ENCODE measurements at regions not wholly inside any gene's neighbourhood (a gene's known extent, or its start where the extent isn't known, plus 50 kb on each side); places are given as distances from the start of the nearest gene placed in this dataset.

GRCh38 chr6:114940181-114940580, 597.4 kb upstream of the HS3ST5 start:
- H2AFZ ChIP-seq (ENCODE audit: control insufficient read depth, low read depth, low read length) = no peak overlapping the region
- in situ Hi-C loops (cut with MboI) = no loop called here
- no peaks in the 10 kb centered on the region for H3K79me2 ChIP-seq (ENCODE audit: control insufficient read depth, insufficient read depth, low read length)
- FAIRE-seq = no peak
- no TSS peak for BruUV-seq (replicated peaks)
- intact Hi-C loops (cut with micrococcal nuclease; ENCODE audit: unreplicated experiment) = no loop called here
- H4K20me1 ChIP-seq (ENCODE audit: control insufficient read depth, insufficient read depth) = no peaks in the 10 kb centered on the region
- H3K4me2 ChIP-seq (ENCODE audit: control insufficient read depth, insufficient read depth) = no peak overlapping the region
- ChIA-PET POLR2A (no interaction called here), SMC1A (ENCODE audit: uncharacterized antibody, unreplicated experiment) (interaction anchor here (1.4 kb wide), 1 partner anchor 19 kb away, joined by 3 read pairs; no protein-coding TSS in a partner anchor), CTCF (no interaction called here), RAD21 (ENCODE audit: unreplicated experiment) (interaction anchor here (0.7 kb wide), 1 partner anchor 15 kb away, joined by 3 read pairs; no protein-coding TSS in a partner anchor)
- no peak overlapping the region for H3K9ac ChIP-seq (ENCODE audit: control insufficient read depth, insufficient read depth, low read length)
- H3K9me3 ChIP-seq (replicated peaks; ENCODE audit: control insufficient read depth, insufficient read depth, low read length) = no peaks in the 10 kb centered on the region
- 42% methylated on average over 1 of the region's 1 CpG for WGBS (ENCODE audit: insufficient coverage, insufficient replicate concordance, low lambda C conversion rate, missing lambda C conversion rate)
- H3K36me3 ChIP-seq (ENCODE audit: control insufficient read depth in 2 of 2, insufficient read depth in 2 of 2, low read length in 1 of 2) = no peaks in the 10 kb centered on the region
- no peak overlapping the region for H3K4me3 ChIP-seq
- TF ChIP-seq HDAC2 (IDR thresholded peaks at IDR 0.05) (no peak), GATAD2B (conservative IDR thresholded peaks at IDR 0.05; ENCODE audit: low read depth) (no peak), ZBTB4 (CRISPR knock-in tag; IDR thresholded peaks at IDR 0.05) (no peak)
- TF ChIP-seq, protein P1, sequence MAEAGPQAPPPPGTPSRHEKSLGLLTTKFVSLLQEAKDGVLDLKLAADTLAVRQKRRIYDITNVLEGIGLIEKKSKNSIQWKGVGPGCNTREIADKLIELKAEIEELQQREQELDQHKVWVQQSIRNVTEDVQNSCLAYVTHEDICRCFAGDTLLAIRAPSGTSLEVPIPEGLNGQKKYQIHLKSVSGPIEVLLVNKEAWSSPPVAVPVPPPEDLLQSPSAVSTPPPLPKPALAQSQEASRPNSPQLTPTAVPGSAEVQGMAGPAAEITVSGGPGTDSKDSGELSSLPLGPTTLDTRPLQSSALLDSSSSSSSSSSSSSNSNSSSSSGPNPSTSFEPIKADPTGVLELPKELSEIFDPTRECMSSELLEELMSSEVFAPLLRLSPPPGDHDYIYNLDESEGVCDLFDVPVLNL (IDR thresholded peaks at IDR 0.05; ENCODE audit: low read depth, low read length) = no peak
- no peaks in the 10 kb centered on the region for H3K4me1 ChIP-seq (ENCODE audit: control insufficient read depth, insufficient read depth, low read length)
- ATAC-seq = no peak
- H3K27ac ChIP-seq (ENCODE audit: control insufficient read depth, insufficient read depth) = no peak overlapping the region
- DNase-seq (ENCODE audit: low read depth, low spot score) = no peak
- H3K27me3 ChIP-seq (replicated peaks in 1 of 2; ENCODE audit: control insufficient read depth in 2 of 2, insufficient read depth in 2 of 2, low read length in 1 of 2) = no peaks in the 10 kb centered on the region
